Activated CD4-positive, CD25-positive, alpha-beta regulatory T cell (primary cell): ENCODE measurements at regions not wholly inside any gene's neighbourhood (a gene's known extent, or its start where the extent isn't known, plus 50 kb on each side); places are given as distances from the start of the nearest gene placed in this dataset.
"Not testable (repeated sequence)": the region's sequence is repeated elsewhere in the genome, so short reads cannot be mapped to it uniquely, and the experiment has no call there.

Experiments
- DNase-seq, 4 experiments: peaks; one replicate each; lab custom pipeline; 2025; lab: John Stamatoyannopoulos, UW

GRCh38 chr5:168120401-168121137 is 170.9 kb upstream of the WWC1 start:
- DNase-seq, result no peak

- no peak for DNase-seq
Observed at GRCh38 chr5:168121138-168121494, 170.3 kb upstream of the WWC1 start.

- no peak for DNase-seq
Observed at GRCh38 chr5:168123631-168124528, 167.6 kb upstream of the WWC1 start.

- no peak for DNase-seq
Observed at GRCh38 chr5:168125445-168126199, 165.8 kb upstream of the WWC1 start.

DNA sequence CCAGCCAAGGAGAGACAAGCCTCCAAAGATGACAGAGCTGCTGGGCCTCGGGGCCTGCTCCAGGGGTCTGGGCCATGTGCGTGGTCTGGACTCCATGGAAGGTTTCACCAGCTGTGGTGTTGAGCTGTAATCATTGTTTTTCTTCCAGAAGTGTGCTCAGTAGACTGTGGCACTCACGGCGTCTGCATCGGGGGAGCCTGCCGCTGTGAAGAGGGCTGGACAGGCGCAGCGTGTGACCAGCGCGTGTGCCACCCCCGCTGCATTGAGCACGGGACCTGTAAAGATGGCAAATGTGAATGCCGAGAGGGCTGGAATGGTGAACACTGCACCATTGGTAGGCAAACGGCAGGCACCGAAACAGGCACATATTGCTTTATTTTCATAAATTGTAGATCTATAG is 164.8 kb upstream of the WWC1 start:
- DNase-seq, result no peak

- DNase-seq, result no peak
Observed at GRCh38 chr5:168128111-168128510, 163.3 kb upstream of the WWC1 start.

DNA sequence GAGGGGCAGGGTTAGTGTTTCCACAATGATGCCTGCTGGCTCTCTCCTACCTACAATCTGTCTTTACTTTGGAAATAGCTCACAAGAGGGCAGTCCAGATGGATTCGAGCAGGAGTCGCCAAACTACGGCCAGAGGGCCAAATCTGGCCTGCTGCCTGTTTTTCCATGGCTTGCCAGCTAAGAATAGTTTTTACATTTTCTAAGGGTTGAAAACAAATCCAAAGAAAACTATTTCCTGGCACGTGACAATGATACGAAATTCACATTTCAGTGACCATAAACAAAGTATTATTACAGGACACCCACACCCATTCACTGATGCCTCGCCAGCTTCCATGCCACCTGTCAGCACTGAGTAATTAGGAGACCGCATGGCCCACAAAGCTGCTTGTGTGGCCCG is 162.9 kb upstream of the WWC1 start:
- DNase-seq, result no peak

DNA sequence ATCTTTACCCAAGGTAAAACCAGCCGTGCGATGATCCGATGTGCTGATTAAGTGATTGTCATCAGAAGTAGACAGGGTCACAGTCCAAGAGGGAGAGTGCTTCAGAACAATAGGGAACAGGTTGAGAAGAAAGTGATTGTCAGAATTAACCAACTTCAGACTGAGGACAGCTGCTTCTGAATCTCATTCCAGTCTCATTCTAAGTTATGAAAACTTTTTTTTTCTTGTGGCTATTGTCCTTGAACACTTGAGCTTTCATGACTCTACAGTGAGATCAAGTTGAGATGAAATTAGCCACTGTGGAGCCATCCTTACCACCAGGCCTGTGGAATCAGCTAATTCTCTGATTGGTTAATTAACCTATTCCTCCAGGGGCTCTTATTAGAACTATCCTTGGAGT is 159.9 kb upstream of the WWC1 start:
- no peak for DNase-seq

DNA sequence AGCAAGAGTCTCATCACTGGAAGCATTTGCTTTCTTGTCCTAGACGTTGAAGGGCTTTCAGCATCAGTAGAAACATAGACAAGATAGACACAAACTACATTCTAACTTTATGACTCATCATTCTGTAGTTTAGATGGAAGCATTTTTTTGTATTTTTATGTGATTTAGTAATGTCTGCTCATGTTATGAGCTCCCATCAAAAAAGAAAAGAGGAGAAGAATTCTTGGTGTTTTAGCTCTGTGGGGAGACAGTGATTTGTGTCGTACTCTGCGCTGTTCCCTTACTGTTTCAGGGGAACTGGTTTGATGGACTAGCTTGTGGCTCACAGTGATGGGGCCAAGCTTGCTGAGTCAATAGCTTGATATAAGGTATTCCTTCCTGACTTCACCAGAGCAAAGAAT is 159.2 kb upstream of the WWC1 start:
- DNase-seq, result no peak

DNA sequence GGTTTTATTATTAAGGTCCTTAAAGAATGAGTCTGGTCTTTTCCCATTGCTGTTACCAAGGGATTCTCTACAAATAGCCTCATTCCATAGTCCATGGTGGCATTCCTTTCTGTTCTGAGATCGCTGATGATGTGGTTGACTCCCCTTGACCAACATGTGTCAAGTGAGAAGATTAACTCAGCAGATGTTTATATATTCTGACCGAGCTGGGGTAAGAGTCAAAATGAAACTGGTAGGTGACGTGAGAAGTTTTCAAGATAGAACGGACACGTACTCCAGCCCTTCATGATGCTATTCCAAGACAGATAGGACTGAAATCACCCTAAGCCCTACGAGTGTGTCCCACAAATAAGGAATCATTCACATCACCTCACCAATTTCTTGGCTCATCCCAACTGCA is 155.5 kb upstream of the WWC1 start:
- no peak for DNase-seq

- no peak for DNase-seq
Observed at GRCh38 chr5:168136340-168136739, 155.1 kb upstream of the WWC1 start.

GRCh38 chr5:168137265-168137664 is 154.2 kb upstream of the WWC1 start:
- no peak for DNase-seq

GRCh38 chr5:168140241-168140640 is 151.2 kb upstream of the WWC1 start:
- no peak for DNase-seq

DNA sequence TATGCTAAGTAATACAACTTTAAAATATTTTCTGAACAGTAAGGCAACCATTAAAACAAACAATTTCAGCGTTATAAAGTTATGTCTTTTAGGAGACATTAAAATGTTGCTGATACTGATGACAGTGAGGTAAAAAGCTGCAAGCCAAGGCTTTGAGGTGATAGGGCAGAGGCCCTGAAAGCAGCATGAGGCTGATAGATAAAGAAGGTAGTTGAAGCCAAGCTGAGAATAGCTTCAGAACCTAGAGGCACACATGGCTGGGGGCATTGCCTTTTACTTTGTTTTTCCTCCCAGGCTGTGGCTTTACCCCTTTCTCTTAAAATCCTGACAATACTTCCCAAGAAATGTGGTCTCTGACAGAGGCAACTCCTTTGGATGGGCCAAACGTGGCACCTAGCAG is 149.0 kb upstream of the WWC1 start:
- no peak for DNase-seq

DNA sequence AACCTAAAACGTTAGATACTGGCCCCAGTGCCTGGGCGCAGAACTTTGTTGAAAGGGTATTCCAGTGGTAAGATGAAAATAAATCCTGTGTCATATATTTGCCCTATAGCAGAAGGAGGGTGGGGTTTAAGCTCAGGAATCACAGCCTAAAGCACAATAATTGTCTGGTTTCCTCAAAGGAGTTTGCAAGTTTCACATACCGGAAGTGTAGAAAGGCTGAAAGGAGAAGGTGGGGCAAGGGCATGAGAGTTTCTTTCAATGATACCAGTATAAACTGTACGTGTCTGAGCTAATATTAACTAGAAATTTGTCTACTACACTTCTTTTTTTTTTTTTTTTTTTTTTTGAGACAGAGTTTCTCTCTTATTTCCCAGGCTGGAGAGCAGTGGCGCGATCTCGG is 147.9 kb upstream of the WWC1 start:
- DNase-seq, result not testable (repeated sequence)

- no peak for DNase-seq
Observed at GRCh38 chr5:168147106-168147505, 144.3 kb upstream of the WWC1 start.

GRCh38 chr5:168147568-168148360 is 143.7 kb upstream of the WWC1 start:
- no peak for DNase-seq

GRCh38 chr5:168151041-168151440 is 140.4 kb upstream of the WWC1 start:
- no peak for DNase-seq

DNA sequence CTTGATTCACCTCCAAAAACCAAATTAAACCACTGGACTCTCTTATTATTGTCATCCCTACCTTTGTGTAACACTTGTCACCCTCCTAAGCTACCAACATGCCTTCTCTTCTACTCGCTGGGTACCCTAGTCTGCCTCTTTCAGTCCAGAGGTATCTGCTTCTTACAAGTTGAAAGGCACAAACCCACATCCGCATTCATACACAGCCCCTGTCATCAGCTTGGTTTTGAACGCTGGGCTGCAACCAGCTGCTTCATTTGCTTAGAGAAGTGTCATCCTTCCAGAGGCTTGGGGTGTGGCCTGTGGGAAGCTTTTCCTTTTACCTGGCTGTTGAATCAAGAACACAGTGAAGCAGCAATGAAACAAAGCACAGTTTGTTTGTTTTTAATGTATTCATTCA is 138.8 kb upstream of the WWC1 start:
- DNase-seq, result no peak

DNA sequence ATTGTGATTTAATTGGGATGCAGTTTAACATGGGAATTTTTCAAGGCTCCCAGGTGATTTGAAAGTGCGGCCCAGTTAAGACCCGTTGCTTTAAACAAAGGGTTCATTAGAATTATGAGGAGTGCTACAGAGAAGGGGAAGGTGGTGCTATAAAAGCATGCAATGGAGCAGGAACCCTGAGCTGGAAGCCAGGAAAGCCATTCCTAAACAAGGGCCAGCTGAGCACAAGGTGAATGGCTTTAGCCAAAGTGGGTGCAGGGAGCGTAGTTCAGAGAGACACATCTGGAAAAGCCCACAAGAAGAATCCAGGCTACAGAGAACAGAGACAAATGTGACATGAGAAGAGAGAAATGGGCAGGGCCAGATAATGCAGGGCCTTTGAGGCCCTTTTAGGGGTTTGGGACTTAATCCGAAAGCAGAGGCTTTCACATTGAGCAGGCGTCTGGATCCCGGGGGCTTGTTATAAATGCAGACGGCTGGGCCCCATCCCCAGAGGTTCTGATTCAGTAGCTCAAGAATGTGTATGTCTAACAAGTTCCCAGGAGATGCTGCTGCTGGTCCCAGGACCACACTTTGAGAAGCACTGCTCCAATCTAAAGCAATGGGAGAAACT is 138.1 kb upstream of the WWC1 start:
- no peak for DNase-seq

- no peak for DNase-seq
Observed at GRCh38 chr5:168153876-168154270, 137.6 kb upstream of the WWC1 start.

- DNase-seq, result no peak
Observed at GRCh38 chr5:168155585-168155984, 135.9 kb upstream of the WWC1 start.
